Ammon's horn (tissue), 1 donor: ENCODE measurements at regions not wholly inside any gene's neighbourhood (a gene's known extent, or its start where the extent isn't known, plus 50 kb on each side); places are given as distances from the start of the nearest gene placed in this dataset.
"Not testable (repeated sequence)": the region's sequence is repeated elsewhere in the genome, so short reads cannot be mapped to it uniquely, and the experiment has no call there.

Experiments used
- DNase-seq: peaks from one replicate; pipeline ENCODE4 v3.0.0-alpha.2; 2016; ENCODE audit warnings: low spot score

- DNase-seq: not testable (repeated sequence)
Measured at GRCh38 chr12:131288765-131289695, 335.3 kb downstream of the ADGRD1 start.

- not testable (repeated sequence) for DNase-seq
Measured at GRCh38 chr12:131289807-131290206, 336.1 kb downstream of the ADGRD1 start.

- no peak for DNase-seq
Measured at GRCh38 chr12:131290255-131290959, 336.7 kb downstream of the ADGRD1 start.

GRCh38 chr12:131293071-131294015 is 339.6 kb downstream of the ADGRD1 start:
- DNase-seq: peak; percentile 22

- not testable (repeated sequence) for DNase-seq
Measured at GRCh38 chr12:131294716-131295115, 341.0 kb downstream of the ADGRD1 start.

- not testable (repeated sequence) for DNase-seq
Measured at GRCh38 chr12:131295117-131295516, 341.4 kb downstream of the ADGRD1 start.

- not testable (repeated sequence) for DNase-seq
Measured at GRCh38 chr12:131295559-131295958, 341.9 kb downstream of the ADGRD1 start.

GRCh38 chr12:131296136-131296535 is 342.4 kb downstream of the ADGRD1 start:
- DNase-seq: not testable (repeated sequence)

- DNase-seq: not testable (repeated sequence)
Measured at GRCh38 chr12:131296651-131297050, 342.9 kb downstream of the ADGRD1 start.

- DNase-seq: not testable (repeated sequence)
Measured at GRCh38 chr12:131298526-131299369, 345.0 kb downstream of the ADGRD1 start.

- not testable (repeated sequence) for DNase-seq
Measured at GRCh38 chr12:131299370-131299701, 345.6 kb downstream of the ADGRD1 start.

GRCh38 chr12:131303576-131303975 is 349.9 kb downstream of the ADGRD1 start:
- not testable (repeated sequence) for DNase-seq

GRCh38 chr12:131304642-131305041 is 350.9 kb downstream of the ADGRD1 start:
- DNase-seq: not testable (repeated sequence)

GRCh38 chr12:131309700-131310099 is 356.0 kb downstream of the ADGRD1 start:
- DNase-seq: no peak

GRCh38 chr12:131310227-131310969 is 356.7 kb downstream of the ADGRD1 start:
- not testable (repeated sequence) for DNase-seq

- not testable (repeated sequence) for DNase-seq
Measured at GRCh38 chr12:131311279-131311722, 357.6 kb downstream of the ADGRD1 start.

GRCh38 chr12:131311764-131312163 is 358.1 kb downstream of the ADGRD1 start:
- DNase-seq: no peak

- not testable (repeated sequence) for DNase-seq
Measured at GRCh38 chr12:131312382-131312781, 358.7 kb downstream of the ADGRD1 start.

- no peak for DNase-seq
Measured at GRCh38 chr12:131312793-131313545, 359.3 kb downstream of the ADGRD1 start.
